HUDEP-2 (cell line): ENCODE measurements at regions not wholly inside any gene's neighbourhood (a gene's known extent, or its start where the extent isn't known, plus 50 kb on each side); places are given as distances from the start of the nearest gene placed in this dataset.

ENCODE experiments used
- DNase-seq, 76 experiments: peaks; one replicate each; lab custom pipeline; 2025; ENCODE audit not compliant: unreplicated experiment in 76 of 76; lab: John Stamatoyannopoulos, UW

DNA sequence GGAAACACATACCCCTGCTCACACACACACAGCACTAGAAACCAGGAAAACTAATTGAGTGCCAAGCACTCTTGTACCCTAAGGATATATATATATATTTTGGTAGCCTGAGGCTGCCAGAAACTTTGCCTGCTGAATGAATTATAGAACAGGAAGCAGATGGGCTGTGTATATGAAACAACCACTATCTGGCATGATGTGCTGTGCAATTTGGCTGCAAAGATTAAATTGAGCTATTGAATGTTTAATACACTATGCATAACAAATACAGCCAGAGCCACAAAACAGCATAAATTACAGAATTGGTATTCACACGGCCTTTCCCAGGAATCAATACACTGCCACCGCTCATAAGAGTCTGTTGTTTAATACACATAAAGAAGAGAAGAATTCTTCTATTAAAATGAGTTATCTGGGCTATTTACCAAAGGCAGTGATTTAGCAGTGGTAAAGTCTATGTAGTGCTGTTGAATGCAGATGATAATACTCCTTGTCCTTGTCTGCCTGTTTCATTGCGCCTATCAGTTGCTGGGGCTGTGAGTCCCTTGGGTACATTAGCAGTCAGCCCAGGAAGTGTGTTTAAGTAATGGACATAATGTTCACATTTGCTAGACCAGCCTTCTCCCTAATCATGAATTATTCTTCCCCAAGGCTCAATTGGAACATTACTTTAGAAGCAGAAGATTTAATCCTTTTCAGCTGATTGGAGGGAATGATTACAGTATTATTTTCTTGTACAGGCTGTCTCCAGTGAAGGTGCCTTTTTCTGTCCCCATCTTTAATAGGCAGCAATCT lies 294.3 kb downstream of the TLE1 start:
- no peak for DNase-seq

DNA sequence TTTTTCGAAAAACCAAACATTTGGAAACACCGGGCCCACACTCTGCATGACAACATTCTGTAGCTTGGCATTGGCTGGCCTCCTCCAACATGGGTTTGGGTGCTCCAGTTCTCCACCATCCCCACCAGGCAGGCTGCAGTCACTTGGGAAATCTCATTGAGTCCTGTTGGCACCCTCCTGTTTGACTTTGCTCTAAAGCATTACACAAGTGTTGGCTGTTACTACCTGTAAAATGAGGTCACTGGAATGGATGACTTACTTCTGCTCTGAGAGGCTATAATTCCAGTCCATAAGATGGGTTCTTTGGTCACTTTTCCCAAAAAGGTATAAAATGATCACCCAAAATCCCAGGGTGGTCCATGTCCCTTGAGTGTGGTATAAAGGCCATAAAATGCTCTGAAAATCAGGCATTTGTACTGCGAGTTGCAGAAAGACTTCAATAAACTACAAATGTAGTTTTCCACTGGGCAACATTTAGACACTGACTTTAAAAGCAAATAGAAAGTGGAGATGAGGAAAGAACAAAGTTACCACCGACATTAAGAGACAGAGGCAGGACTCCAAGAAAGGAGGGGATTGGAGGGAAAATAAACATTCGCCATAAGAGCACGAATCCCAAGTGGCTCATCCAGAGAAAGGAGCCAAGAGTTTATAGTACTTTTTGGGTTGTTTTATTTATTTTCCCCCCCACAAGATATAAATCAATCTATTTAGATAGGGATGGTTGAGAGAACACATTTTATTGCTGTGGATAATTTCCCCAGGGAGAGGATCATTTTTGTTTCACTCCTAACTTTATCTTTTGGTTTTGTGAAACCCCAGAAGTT lies 295.1 kb downstream of the TLE1 start:
- DNase-seq = no peak

DNA sequence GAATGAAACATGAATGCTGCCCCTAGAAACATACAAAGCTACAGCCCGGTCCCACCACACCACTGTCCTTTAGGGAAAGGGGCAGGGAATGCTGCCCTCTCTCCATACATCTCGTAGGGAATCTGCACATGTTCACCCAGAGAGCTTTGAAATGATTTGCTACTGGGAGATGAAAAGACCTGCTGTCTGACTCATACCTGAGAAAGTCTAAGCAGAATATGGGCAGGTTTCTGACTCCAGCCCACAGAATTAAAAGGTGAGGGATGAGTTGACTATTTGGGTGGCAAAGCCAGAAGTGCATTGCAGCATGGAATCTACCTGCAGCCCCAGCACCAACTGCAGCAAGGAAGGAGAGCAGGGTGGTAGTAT lies 297.9 kb downstream of the TLE1 start:
- DNase-seq = no peak

DNA sequence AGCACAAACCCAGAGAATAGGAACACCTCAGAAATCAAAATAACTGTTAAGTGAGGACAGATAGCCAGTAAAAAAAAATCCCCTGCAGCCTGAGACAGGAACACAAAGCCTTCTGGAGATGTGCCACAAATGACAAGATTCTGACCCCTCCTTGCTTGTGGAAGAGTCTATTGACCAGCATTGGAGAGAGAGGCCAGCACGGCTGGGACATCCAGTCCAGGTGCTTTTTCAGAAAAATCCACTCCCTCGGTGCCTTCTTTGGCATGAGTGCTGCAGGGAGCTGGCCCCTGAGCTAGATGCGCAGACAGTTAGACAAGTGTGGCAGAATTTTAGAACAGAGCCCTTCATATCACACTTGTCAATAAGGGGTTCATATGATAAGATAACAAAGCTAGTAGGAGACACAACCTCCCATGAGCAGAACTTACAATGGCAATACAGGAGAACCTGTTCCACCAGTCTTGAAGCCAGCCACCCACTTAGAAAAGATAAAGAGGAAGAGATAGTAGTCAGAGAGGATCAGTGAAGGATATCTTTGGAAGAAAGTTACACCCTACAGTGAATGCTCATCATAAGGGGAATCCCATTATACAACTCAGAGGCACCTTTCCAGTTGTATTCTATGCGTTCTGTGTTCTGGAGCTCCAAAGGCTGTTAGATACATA lies 298.4 kb downstream of the TLE1 start:
- DNase-seq = peak in 3 of 76 experiments; percentile 2 to 9 (median 4)

DNA sequence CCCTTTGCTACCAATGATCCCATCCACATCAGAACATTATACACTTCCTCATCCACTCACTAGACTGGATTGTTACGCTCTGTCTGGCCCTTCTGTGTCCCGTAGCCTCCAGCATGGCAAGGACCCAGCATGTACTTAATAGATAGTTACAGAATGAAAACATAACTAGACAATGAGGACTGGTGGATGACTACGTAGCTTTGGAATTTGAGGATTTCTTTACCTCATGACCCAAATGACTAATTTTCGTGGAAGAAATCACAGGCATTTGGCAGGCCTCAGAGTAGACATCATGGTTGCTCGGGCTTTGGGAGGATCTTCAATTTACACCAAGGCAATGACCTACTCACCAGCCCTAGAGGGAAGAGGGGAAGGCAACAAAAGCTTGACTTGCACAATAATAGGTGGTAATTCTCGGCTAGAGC lies 299.8 kb downstream of the TLE1 start:
- DNase-seq = no peak

DNA sequence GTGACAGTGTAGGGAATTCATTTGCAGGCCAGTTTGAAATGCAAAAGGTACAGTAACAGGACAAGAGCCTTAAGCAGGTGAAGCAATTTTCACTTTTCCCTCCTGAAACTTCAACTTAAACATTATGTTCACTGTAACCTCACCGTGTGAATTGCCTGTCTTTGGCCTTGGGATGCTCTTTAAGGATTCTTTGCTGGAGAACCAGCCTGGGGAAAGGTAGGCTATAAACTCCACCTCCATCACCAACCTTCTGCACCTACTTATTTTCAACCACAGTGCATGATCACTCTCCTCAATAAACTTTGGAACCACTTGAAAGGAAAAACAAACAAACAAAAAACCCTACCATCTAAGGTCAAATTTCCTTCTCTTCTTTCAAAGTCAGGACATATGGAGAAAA lies 300.5 kb downstream of the TLE1 start:
- no peak for DNase-seq

DNA sequence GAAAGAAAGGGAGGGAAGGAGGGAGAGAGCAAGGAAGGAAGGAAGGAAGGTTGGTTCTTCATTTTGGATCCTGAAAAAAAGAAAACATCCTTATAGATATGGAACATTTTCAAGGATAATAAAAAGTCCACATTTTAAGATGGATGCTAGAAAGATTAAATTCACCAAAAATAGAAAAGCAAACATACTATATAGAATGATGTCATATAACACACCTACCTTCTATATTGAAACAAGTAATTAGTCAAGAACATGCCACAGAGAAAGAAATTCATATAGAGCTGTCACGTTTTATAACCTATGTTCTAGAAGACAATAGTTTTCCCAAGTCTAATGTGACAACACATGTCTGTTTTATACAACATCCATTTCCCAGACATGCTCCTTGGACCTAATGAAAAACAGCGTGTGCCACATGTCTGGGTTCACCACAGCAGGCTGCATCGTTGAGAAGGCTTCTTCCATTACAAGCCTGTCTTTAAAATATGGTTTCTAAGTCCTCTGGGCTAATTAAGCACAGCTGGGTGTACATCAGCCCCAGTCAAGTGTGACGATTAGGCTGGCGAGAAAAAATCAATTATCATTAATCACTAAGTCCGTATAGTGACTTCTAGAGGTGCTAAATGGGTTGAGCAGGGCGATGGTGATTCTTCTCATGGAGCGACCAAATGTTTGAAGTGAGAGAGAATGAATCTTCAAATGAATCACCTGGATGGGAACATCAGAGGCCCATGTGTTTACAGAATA lies 301.8 kb downstream of the TLE1 start:
- DNase-seq = no peak

DNA sequence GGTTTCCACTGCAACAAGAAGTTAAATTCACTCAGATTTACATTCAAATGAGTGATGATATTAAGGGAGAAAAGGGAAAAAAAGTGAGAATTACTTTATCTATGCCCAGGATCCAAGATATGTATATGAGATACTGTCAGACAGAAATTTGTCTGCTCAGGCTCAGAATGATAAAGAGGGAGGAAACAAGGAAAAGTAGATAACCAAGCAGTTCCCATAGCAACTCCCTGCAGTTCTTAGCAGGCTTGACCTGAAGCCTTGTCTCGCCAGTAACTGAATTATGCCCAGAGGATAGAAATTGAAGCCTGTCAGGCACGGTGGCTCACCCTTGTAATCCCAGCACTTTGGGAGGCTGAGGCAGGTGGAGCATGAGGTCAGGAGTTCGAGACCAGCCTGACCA lies 304.4 kb downstream of the TLE1 start:
- no peak for DNase-seq

DNA sequence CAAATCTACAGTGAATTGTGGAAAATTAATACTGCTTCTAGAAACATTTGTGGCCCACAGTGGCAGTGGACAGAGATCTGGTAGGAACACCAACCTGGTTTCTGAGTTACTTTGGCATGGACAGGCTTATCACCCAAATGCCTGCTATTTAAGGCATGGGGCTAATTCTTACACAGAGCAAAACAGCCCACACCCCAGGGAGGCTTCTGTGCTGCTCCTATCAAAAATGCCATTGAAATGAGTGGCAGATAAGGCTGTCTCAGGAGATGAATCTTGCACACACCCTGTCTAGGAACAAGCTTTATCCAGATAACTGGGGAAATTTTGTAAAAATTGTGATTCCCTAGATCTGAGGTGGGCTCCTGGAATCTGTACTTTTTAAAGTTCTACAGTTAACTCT lies 307.1 kb downstream of the TLE1 start:
- DNase-seq = no peak

DNA sequence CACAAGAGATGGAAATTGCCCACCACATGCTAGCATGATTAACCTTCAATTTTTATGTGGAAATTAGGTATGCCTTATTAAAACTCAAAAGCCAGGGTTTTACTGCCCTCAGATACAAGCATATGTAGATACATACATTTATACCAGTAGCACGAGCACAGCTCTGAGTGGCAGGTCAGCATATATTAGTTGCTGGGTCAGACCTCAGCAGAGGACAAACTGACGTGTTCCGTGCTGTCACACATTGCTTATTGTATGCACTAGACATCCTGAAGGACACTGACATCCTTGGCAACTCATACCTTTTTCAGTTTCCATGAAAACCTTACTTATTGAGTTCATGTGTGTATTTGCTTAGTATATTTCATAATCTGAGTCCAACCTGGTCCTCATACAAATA lies 307.7 kb downstream of the TLE1 start:
- no peak for DNase-seq

DNA sequence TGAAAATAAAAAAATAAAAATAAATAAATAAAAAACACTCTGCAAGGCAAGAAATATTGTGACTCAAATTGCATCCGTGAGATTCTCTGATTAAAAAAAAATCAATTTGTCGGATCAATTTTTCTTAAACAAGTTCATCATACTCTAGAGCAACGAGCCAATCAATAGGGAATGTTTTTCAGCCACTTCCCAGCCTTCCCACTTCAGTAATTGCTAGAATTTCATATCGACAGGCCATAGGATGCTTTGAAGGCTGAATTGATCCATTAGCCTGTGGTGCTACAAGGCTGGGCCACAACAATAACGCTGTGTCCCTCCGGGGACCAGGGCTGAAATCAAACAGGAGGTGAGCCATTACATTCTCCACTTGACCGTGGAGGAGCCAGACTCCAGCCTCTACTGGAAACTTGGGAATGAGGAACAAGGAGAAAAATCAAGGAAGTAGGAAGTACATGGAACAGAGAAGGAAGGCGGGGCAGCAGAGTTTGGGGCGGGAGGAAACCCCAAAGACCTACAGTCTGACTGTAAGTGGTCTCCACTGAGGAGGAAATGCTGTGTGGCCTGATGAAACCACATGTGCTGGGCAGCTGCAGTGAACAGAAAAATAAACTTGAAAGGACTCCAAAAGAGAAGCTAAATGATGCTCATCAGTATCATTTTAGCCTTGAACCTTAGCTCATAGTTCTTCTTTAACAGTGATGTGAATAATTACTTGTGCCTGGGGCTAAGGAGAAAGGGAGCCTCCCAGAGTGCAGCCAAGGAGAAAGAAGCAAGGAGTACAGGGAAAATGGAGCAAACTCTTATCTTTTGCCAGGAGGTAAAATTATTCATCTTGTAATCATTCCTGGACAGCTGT lies 308.6 kb downstream of the TLE1 start:
- no peak for DNase-seq

DNA sequence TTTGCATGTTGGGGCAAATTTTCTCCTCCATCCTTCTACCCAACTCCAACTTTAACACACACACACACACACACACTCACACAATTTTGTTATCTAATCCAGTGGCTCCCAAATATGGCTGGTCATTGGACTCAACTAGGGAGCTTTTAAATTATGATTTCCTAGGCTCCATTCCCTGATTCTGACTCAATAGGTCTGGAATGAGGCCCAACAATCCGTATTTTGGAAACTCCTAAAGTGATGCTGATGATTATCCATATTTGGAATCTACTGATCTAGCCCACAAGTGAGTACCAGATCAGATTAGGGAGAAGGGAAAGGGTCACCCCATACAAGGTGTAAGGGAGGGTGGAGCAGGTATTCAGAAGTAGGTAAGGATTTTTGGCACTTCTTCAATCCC lies 309.7 kb downstream of the TLE1 start:
- DNase-seq = no peak

DNA sequence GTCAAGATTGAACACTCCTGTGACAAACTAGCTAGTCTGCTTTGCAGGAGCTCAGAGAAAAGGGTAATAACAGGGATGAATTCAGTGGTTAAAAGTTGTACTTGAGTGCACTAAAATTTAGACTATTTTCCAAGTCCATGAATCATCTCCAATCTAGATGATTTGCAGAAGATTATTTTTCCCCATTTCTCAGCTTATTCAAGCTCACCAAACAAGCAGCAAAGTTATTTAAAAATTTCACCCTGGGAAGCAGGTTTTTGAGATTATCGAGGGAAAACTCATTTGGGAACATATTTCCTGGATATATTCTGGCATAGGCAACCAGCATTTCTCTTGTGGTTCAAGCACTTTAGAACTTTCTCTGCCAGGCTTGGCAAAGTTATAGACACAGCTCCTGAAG lies 311.4 kb downstream of the TLE1 start:
- no peak for DNase-seq

DNA sequence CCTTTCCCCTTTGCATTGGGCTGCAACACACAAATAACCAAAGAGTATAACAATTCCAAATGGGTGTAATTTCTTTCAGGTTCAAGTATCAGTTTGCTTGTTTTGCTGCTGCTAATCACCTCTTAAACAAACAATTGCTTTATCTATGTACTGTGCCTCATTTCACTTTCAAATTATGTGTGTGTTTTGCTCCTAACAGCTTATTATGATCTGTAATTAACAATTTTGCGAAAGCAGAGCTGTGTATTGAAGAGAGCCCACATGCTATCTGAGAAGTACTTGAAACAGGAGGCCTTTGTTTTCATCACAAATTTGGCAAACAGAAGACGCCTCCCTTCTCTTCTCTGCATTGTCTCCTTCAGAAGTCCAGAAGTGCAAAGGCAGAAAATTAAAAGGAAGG lies 312.0 kb downstream of the TLE1 start:
- DNase-seq = no peak

DNA sequence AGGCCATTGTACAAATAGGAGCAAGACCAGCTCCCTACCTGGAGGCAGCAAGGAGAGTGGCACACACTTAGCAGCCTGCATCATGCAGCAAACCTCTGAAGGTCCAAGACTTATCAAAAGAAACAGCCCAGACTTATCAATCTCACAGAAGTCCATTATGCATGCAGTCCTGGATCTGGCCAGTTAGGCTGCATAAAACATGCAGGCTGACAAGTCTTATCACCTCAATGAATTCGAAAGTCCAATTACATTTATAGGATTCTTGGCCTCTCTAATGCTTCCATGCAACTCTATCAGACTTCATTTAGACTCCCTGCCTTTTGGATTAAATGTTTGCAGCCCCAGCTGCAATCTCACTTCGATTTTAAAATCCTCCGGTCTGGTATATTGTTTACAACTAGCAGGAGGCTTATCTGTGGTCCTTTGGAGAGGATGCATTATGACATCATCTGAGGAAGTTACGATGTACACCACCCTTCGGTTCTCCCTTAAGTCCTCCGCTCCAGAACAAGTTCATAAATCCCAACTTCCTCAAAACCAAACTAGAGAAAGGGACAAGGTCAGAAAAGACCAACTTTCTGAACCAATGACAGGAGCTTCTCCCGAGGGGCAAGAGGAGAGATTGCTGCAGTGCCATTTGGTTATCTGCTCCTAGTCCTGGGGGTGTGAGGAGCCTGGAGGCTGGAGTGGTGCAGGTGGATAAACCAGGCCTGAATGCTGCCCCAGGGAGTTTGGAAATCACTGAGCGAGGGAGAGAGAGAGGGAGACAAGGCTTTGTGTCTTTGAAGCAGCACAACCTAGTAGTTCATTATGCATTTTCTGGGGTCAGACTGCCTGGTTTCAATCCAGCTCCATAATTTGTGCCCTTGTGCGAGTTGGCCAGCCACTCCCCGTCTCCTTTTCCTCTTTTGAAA lies 313.9 kb downstream of the TLE1 start:
- no peak for DNase-seq

DNA sequence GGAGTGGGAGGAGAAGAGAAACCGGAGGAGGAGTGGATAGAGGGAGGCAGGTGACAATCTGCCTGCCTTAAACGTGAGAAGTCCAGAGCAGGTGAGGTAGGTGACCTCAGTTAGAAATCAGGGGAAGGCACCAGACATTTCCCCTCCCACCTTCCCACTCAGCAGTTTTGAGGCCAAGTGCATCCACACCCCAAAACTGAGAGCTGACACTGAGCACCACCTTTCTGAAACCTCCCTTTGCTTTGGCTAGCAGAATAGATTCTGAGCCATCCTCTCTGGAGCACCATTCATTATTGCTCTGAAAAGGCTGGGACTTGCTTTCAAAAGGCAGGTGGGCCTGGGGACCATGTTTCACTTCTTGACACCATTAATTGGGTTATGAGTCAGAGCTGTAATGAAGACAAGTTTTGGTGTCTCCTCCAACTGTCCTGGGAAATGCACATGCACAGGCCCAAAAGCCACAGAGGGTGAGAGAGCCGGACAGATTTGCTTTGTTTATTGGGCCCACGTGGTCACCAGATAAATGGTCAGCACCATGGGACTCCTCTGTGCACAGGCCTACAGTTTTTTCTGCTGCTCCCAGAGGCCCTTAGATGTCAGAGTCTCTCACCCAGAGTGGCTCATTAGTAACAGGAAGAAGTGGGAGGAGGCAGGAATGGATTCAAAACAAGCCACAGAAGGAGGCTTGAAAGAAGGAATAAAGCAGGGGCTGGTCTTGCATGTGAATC lies 314.7 kb downstream of the TLE1 start:
- no peak for DNase-seq

DNA sequence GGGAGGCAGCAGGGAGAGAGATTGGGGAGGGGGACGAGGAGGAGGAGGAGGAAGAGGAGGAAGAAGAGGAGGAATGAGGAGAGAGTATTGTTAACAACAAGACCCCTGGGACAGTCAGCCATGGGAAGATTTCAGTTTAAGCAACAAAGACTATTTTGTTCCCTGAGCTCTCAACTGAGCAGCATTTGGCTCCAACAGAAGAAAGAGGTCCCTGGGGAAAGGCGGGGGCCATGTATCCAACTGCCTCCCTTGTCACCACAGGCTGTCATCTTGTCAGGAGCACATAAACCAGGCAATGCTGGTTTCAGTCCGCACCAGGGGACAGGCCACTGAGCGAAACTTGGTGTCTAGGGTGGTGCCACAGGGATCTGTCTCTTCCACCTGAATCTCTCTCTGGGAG lies 316.1 kb downstream of the TLE1 start:
- DNase-seq = no peak

DNA sequence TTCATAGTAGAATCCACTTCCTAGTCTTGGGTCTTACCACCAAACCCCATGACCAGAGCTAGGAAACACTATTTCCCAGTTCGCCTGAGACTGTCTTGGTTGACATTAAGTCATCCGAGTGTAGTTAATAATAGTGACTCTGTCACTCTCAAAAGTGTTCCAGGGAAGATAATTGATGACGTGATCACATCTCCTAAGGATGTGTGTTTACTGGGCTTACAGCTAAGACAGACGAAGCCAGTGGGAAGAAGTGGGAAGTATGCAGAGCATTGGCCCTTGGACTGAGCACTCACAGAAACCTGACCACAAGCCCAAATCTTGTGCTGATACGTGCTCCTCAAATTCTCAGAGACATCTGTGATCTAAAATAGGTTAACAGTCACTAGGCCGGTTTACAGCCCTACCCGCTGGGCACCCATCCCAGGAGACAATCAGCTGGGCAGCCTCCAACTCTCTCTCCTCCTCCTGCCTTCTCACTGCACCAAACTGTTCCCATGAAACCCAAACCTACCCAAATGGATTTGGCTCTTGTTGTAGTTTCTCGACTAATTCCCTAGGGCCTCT lies 316.6 kb downstream of the TLE1 start:
- no peak for DNase-seq
